K562 (cell line): ENCODE measurements at regions not wholly inside any gene's neighbourhood (a gene's known extent, or its start where the extent isn't known, plus 50 kb on each side); places are given as distances from the start of the nearest gene placed in this dataset.
"Not testable (repeated sequence)": the region's sequence is repeated elsewhere in the genome, so short reads cannot be mapped to it uniquely, and the experiment has no call there.

Source experiments
- ATAC-seq: fragments of 200-7000 bp; cut with Tn5 transposase; 3 replicates; pipeline ENCODE4 v1.9.1; 2020; ENCODE audit warnings: moderate library complexity
- BruUV-seq: library from RNA; stranded (reverse); fragments of 400-500 nt; replicated peaks from 2 replicates; lab custom pipeline; 2021; lab: Mats Ljungman, UMichigan
- CTCF ChIA-PET: fragments of 300-600 bp; formaldehyde crosslinking; extraction: SDS; loops from one replicate; lab custom pipeline; 2021; ENCODE audit warnings: low intra/inter-chr PET ratio; lab: Yijun Ruan, JAX
- POLR2A ChIA-PET: fragments of 300-600, 350-650 bp; sonication (Branson Sonifier 250); formaldehyde crosslinking; extraction: SDS; loops from one replicate; lab custom pipeline; 2021; ENCODE audit warnings: antibody characterized with exemption, inconsistent platforms; lab: Yijun Ruan, JAX
- DNase-seq, 4 experiments: peaks; one replicate each; pipeline versions ENCODE4 v3.0.0 to v3.0.0-alpha.2; 2011 to 2018; ENCODE audit warnings: low spot score in 3 of 4, mixed read lengths in 3 of 4; ENCODE audit errors: extremely low read depth in 1 of 4
- FAIRE-seq: peaks from 2 replicates; lab custom pipeline; 2011; peaks lifted over from hg19 to GRCh38; lab: Jason Lieb, UNC
- H2AFZ ChIP-seq: 2 replicates; pipeline ENCODE4 v1.6.0; 2011; ENCODE audit warnings: low read depth, low read length, control low read depth, inconsistent platforms
- H3K27ac ChIP-seq: fragments of 200-600 bp; 3 replicates; pipeline ENCODE4 v1.8.0; 2011; ENCODE audit warnings: low read depth, mild to moderate bottlenecking, control low read depth, inconsistent platforms, low read length, moderate library complexity, mixed read lengths; ENCODE audit errors: extremely low read depth
- H3K27me3 ChIP-seq, 2 experiments: fragments of 300-600 bp in 1 of 2; 2 replicates in 1 of 2; 3 replicates in 1 of 2; pipeline versions ENCODE4 v1.6.0 to v1.8.0; 2011; ENCODE audit warnings: inconsistent platforms in 2 of 2, low read length in 2 of 2, mild to moderate bottlenecking in 1 of 2, mixed read lengths in 1 of 2, moderate library complexity in 1 of 2; ENCODE audit not compliant: control insufficient read depth in 2 of 2, insufficient read depth in 2 of 2
- H3K36me3 ChIP-seq: fragments of 300-600 bp; 3 replicates; pipeline ENCODE4 v1.8.0; 2011; ENCODE audit warnings: mild to moderate bottlenecking, low read length, inconsistent platforms; ENCODE audit not compliant: control insufficient read depth, insufficient read depth
- H3K4me1 ChIP-seq, 2 experiments: fragments of 200-600 bp in 1 of 2; replicated peaks in 1 of 2; 2 replicates in 1 of 2; 3 replicates in 1 of 2; pipeline versions ENCODE4 v1.5.1 to v1.8.0; 2011; ENCODE audit warnings: inconsistent platforms in 2 of 2, low read length in 2 of 2, mild to moderate bottlenecking in 1 of 2, mixed read lengths in 1 of 2, moderate library complexity in 1 of 2; ENCODE audit not compliant: control insufficient read depth in 2 of 2, insufficient read depth in 2 of 2
- H3K4me2 ChIP-seq: 2 replicates; pipeline ENCODE4 v1.6.1; 2011; ENCODE audit warnings: low read length, control low read depth, inconsistent platforms, mixed read lengths; ENCODE audit not compliant: insufficient read depth
- H3K4me3 ChIP-seq: fragments of 200-600 bp; sonication (generic), shearing (Covaris generic); 2 replicates; pipeline ENCODE4 v1.5.1; 2016; ENCODE audit warnings: control low read depth, inconsistent platforms
- H3K79me2 ChIP-seq: fragments of 200-600 bp; 3 replicates; pipeline ENCODE4 v1.8.0; 2011; ENCODE audit warnings: low read length, inconsistent platforms; ENCODE audit not compliant: control insufficient read depth, insufficient read depth
- H3K9ac ChIP-seq, 2 experiments: 2 replicates each; pipeline versions ENCODE4 v1.6.0 to v1.6.1; 2011; ENCODE audit warnings: low read depth in 2 of 2, low read length in 2 of 2, control low read depth in 1 of 2, inconsistent platforms in 1 of 2, mild to moderate bottlenecking in 1 of 2, mixed read lengths in 1 of 2; ENCODE audit not compliant: insufficient read depth in 1 of 2
- H3K9me1 ChIP-seq: one replicate; pipeline ENCODE4 v1.6.0; 2011; ENCODE audit warnings: inconsistent platforms, mild to moderate bottlenecking, low read length, moderate library complexity; ENCODE audit not compliant: control insufficient read depth, insufficient read depth
- H3K9me3 ChIP-seq: replicated peaks from 2 replicates; pipeline ENCODE4 v1.5.1; 2011; ENCODE audit warnings: low read depth, low read length, inconsistent platforms; ENCODE audit not compliant: control insufficient read depth, insufficient read depth
- H4K20me1 ChIP-seq: replicated peaks from 2 replicates; pipeline ENCODE4 v1.6.1; 2011; ENCODE audit warnings: low read length, inconsistent platforms, mixed read lengths; ENCODE audit not compliant: control insufficient read depth, insufficient read depth
- E2F5 ChIP-seq: sonication (generic); formaldehyde crosslinking; IDR thresholded peaks from 2 replicates; pipeline ENCODE4 v1.8.0; 2022; ENCODE audit warnings: mild to moderate bottlenecking, missing genetic modification reagents
- EGR1 ChIP-seq: fragments of 450-650 bp; conservative IDR thresholded peaks from 2 replicates; pipeline ENCODE4 v1.6.1; 2017; ENCODE audit warnings: mild to moderate bottlenecking
- FOXJ2 ChIP-seq: fragments of 200-800 bp; sonication (Bioruptor generic); IDR thresholded peaks from 2 replicates; pipeline ENCODE4 v1.6.1; 2016; ENCODE audit warnings: missing genetic modification characterization, missing compliant biosample characterization
- GTF2A2 ChIP-seq: IDR thresholded peaks from 2 replicates; pipeline ENCODE4 v1.6.1; 2016; ENCODE audit warnings: mild to moderate bottlenecking, missing genetic modification characterization, missing compliant biosample characterization
- HMG20A ChIP-seq: fragments of 450-650 bp; formaldehyde crosslinking; conservative IDR thresholded peaks from 2 replicates; pipeline ENCODE4 v1.4.0; 2020; ENCODE audit warnings: mild to moderate bottlenecking, mixed read lengths
- MAFG ChIP-seq: fragments of 450-650 bp; conservative IDR thresholded peaks from 2 replicates; pipeline ENCODE4 v1.6.1; 2016; ENCODE audit warnings: missing genetic modification characterization, missing compliant biosample characterization
- TCF7L2 ChIP-seq: fragments of 150-350 bp; IDR thresholded peaks from 2 replicates; pipeline ENCODE4 v1.6.1; 2016; ENCODE audit warnings: low read depth, mild to moderate bottlenecking, low read length, moderate library complexity
- TOE1 ChIP-seq, 2 experiments: fragments of 450-650 bp in 1 of 2; sonication (generic) in 1 of 2; formaldehyde crosslinking in 1 of 2; IDR thresholded peaks; 2 replicates each; pipeline versions ENCODE4 v1.7.1 to v1.8.0; 2016 to 2022; ENCODE audit warnings: borderline replicate concordance in 2 of 2, mild to moderate bottlenecking in 2 of 2, antibody characterized with exemption in 1 of 2, inconsistent platforms in 1 of 2, low read depth in 1 of 2, missing genetic modification reagents in 1 of 2, moderate library complexity in 1 of 2
- ZNF644 ChIP-seq: fragments of 200-800 bp; sonication (Bioruptor generic); IDR thresholded peaks from 2 replicates; pipeline ENCODE4 v1.6.1; 2016; ENCODE audit warnings: low read depth, missing genetic modification characterization, missing compliant biosample characterization
- ZNF766 ChIP-seq: fragments of 200-800 bp; sonication (Bioruptor generic); conservative IDR thresholded peaks from 2 replicates; pipeline ENCODE4 v1.6.1; 2016; ENCODE audit warnings: missing genetic modification characterization, missing compliant biosample characterization
- WGBS: fragments of 100-300 bp; shearing (Covaris generic); methylation state at CpG from one replicate; pipeline ENCODE4 v1.1.6; 2016; ENCODE audit warnings: low coverage, mixed read lengths; ENCODE audit not compliant: insufficient coverage; ENCODE audit errors: missing lambda C conversion rate; 5-methylcytosine and 5-hydroxymethylcytosine counted together
- in situ Hi-C: fragments of 300-500 bp; cut with MboI; formaldehyde crosslinking; loops from 4 replicates; pipeline ENCODE4 v1.15.0; 2018; ENCODE audit warnings: inconsistent platforms, mixed read lengths
- intact Hi-C: fragments of 100-400 bp; cut with micrococcal nuclease; formaldehyde crosslinking; loops from 2 replicates; pipeline ENCODE4 v1.14.2; 2022

DNA sequence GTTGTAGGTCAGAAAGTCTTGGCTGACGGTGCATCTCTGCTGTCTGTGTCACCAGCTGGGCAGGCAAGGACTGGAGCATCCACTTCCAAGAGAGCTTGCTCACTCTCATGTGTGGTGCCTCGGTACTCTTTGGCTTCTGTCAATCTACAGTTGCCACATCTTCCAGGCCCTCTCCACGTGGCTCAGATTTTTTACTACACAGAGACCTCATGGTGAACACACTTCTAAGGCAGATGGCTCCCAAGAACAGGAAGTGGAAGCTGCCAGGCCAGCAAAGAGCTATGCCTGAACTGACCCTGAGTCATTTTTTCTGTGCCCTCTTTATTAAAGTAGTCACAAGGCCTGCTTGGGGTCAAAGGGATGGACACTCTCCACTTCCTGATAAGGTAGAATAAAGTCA, 351.5 kb upstream of the AUTS2 start (continued):
- TF ChIP-seq FOXJ2 (tag): no peak
- TF ChIP-seq ZNF766 (CRISPR knock-in tag): no peak
- TF ChIP-seq ZNF644 (tag): no peak
- no peak for TF ChIP-seq TOE1 (IDR thresholded peaks at IDR 0.05; ENCODE audit: borderline replicate concordance)
- no peak for TF ChIP-seq TOE1 (CRISPR knock-in tag; IDR thresholded peaks at IDR 0.05; ENCODE audit: borderline replicate concordance, low read depth)
- no peak for TF ChIP-seq MAFG (tag)
- TF ChIP-seq GTF2A2 (tag): no peak
- TF ChIP-seq E2F5 (CRISPR knock-in tag): no peak
- TF ChIP-seq HMG20A: no peak
- TF ChIP-seq EGR1: no peak
- TF ChIP-seq TCF7L2: no peak

DNA sequence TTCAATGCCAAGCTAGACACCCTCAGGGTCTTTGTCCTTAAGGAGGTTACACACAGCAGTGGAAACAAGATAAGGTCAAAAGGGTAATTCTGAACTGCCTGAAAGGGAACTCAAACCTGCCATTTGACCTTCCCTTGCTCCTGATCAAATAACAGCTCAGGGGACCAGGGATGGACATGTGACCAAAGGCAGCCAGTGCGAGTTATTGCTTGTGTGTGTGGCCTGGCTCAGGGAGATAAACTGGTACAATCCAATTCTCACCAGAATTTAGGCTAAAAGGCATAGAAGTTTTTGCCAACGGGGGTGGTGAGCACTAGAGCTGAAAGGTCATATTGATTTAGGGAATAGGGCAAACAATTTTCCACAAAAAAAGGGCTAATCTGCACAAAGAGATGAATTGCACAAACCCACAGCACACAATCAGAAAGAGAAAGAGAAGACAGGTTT, 349.9 kb upstream of the AUTS2 start:
- H3K4me2 ChIP-seq, FAIRE-seq, H3K36me3 ChIP-seq, POLR2A ChIA-PET, H3K9me1 ChIP-seq, BruUV-seq, H3K27ac ChIP-seq, intact Hi-C loops, H3K4me3 ChIP-seq, CTCF ChIA-PET, H3K9ac ChIP-seq, H3K27me3 ChIP-seq, H3K4me1 ChIP-seq, H4K20me1 ChIP-seq, H3K9me3 ChIP-seq, H3K79me2 ChIP-seq, DNase-seq, ATAC-seq, H2AFZ ChIP-seq, in situ Hi-C loops: not testable (repeated sequence)
- 0% methylated on average over 2 of the region's 2 CpGs for WGBS
